ENCODE measurements at regions not wholly inside any gene's neighbourhood (a gene's known extent, or its start where the extent isn't known, plus 50 kb on each side); places are given as distances from the start of the nearest gene placed in this dataset.

GRCh38 chr15:87200149-87200548 lies 1056.4 kb downstream of the NTRK3 start:
- TF ChIP-seq CTCF (conservative IDR thresholded peaks at IDR 0.05 in 1 of 2, IDR thresholded peaks at IDR 0.05 in 1 of 2; ENCODE audit: extremely low read depth in 1 of 2, insufficient read depth in 1 of 2, low read depth in 1 of 2, low read length in 2 of 2), result no peak
- no peak for TF ChIP-seq EZH2 (IDR thresholded peaks at IDR 0.05; ENCODE audit: borderline replicate concordance, low read length)

Data from mammary epithelial cell (primary cell).